ENCODE measurements at regions not wholly inside any gene's neighbourhood (a gene's known extent, or its start where the extent isn't known, plus 50 kb on each side); places are given as distances from the start of the nearest gene placed in this dataset.

- H3K27me3 ChIP-seq (replicated peaks; ENCODE audit: control insufficient read depth, insufficient read depth, low read length), result no peaks in the 10 kb centered on the region; the same call in 1 of the 2 replicates
- no peak for DNase-seq (ENCODE audit: extremely low read depth, insufficient read length)
- H3K36me3 ChIP-seq (ENCODE audit: control insufficient read depth, insufficient read depth, low read length), result no peaks in the 10 kb centered on the region
- no peak overlapping the region for H3K4me3 ChIP-seq (replicated peaks; ENCODE audit: low read depth, low read length)
- TF ChIP-seq CTCF (IDR thresholded peaks at IDR 0.05; ENCODE audit: insufficient read depth, low read length, poor library complexity, severe bottlenecking), result no peak
These were observed 111.9 kb upstream of the TARS1 start for GRCh38 chr5:33328818-33329217.

GRCh38 chr5:33329891-33330290, 110.9 kb upstream of the TARS1 start:
- Histone ChIP-seq H3K4me3 (replicated peaks; ENCODE audit: low read depth, low read length) (no peak overlapping the region), H3K36me3 (ENCODE audit: control insufficient read depth, insufficient read depth, low read length) (no peaks in the 10 kb centered on the region), H3K27me3 (replicated peaks; ENCODE audit: control insufficient read depth, insufficient read depth, low read length) (no peaks in the 10 kb centered on the region; the same call in 1 of the 2 replicates)
- no peak for TF ChIP-seq CTCF (IDR thresholded peaks at IDR 0.05; ENCODE audit: insufficient read depth, low read length, poor library complexity, severe bottlenecking)
- DNase-seq (ENCODE audit: extremely low read depth, insufficient read length), result no peak

GRCh38 chr5:33330426-33330825, 110.3 kb upstream of the TARS1 start:
- no peak for TF ChIP-seq CTCF (IDR thresholded peaks at IDR 0.05; ENCODE audit: insufficient read depth, low read length, poor library complexity, severe bottlenecking)
- no peaks in the 10 kb centered on the region; the same call in 1 of the 2 replicates for H3K27me3 ChIP-seq (replicated peaks; ENCODE audit: control insufficient read depth, insufficient read depth, low read length)
- DNase-seq (ENCODE audit: extremely low read depth, insufficient read length), result no peak

GRCh38 chr5:33330992-33331391, 109.8 kb upstream of the TARS1 start:
- TF ChIP-seq CTCF (IDR thresholded peaks at IDR 0.05; ENCODE audit: insufficient read depth, low read length, poor library complexity, severe bottlenecking), result no peak
- H3K27me3 ChIP-seq (replicated peaks; ENCODE audit: control insufficient read depth, insufficient read depth, low read length), result no peaks in the 10 kb centered on the region
- no peaks in the 10 kb centered on the region for H3K36me3 ChIP-seq (ENCODE audit: control insufficient read depth, insufficient read depth, low read length)
- DNase-seq (ENCODE audit: extremely low read depth, insufficient read length), result no peak
- H3K4me3 ChIP-seq (replicated peaks; ENCODE audit: low read depth, low read length), result no peak overlapping the region

More at GRCh38 chr5:33330426-33330825, 110.3 kb upstream of the TARS1 start:
- no peaks in the 10 kb centered on the region for H3K36me3 ChIP-seq (ENCODE audit: control insufficient read depth, insufficient read depth, low read length)
- H3K4me3 ChIP-seq (replicated peaks; ENCODE audit: low read depth, low read length), result no peak overlapping the region

GRCh38 chr5:33332804-33333203, 108.0 kb upstream of the TARS1 start:
- DNase-seq (ENCODE audit: extremely low read depth, insufficient read length), result no peak
- H3K27me3 ChIP-seq (replicated peaks; ENCODE audit: control insufficient read depth, insufficient read depth, low read length), result no peaks in the 10 kb centered on the region
- TF ChIP-seq CTCF (IDR thresholded peaks at IDR 0.05; ENCODE audit: insufficient read depth, low read length, poor library complexity, severe bottlenecking), result no peak
- no peaks in the 10 kb centered on the region for H3K36me3 ChIP-seq (ENCODE audit: control insufficient read depth, insufficient read depth, low read length)
- no peak overlapping the region for H3K4me3 ChIP-seq (replicated peaks; ENCODE audit: low read depth, low read length)

GRCh38 chr5:33334829-33335228, 105.9 kb upstream of the TARS1 start:
- Histone ChIP-seq H3K36me3 (ENCODE audit: control insufficient read depth, insufficient read depth, low read length) (no peaks in the 10 kb centered on the region), H3K4me3 (replicated peaks; ENCODE audit: low read depth, low read length) (no peak overlapping the region), H3K27me3 (replicated peaks; ENCODE audit: control insufficient read depth, insufficient read depth, low read length) (no peaks in the 10 kb centered on the region)
- no peak for TF ChIP-seq CTCF (IDR thresholded peaks at IDR 0.05; ENCODE audit: insufficient read depth, low read length, poor library complexity, severe bottlenecking)
- no peak for DNase-seq (ENCODE audit: extremely low read depth, insufficient read length)

Measured in GM06990 (cell line).